ENCODE measurements at regions not wholly inside any gene's neighbourhood (a gene's known extent, or its start where the extent isn't known, plus 50 kb on each side); places are given as distances from the start of the nearest gene placed in this dataset.

- TF ChIP-seq CTCF (IDR thresholded peaks at IDR 0.05; ENCODE audit: insufficient read depth, low read length), result no peak
- TF ChIP-seq GABPA (IDR thresholded peaks at IDR 0.05; ENCODE audit: low read depth), result no peak
- TF ChIP-seq POLR2AphosphoS5 (IDR thresholded peaks at IDR 0.05; ENCODE audit: low read depth), result no peak
- TF ChIP-seq REST (IDR thresholded peaks at IDR 0.05; ENCODE audit: insufficient replicate concordance, low read depth), result no peak
These were observed 386.9 kb upstream of the KCNN2 start for GRCh38 chr5:113974976-113975375.

Data from HL-60 (cell line).